ENCODE measurements at regions not wholly inside any gene's neighbourhood (a gene's known extent, or its start where the extent isn't known, plus 50 kb on each side); places are given as distances from the start of the nearest gene placed in this dataset.

GRCh38 chr4:108559911-108560310 is 60.5 kb upstream of the RPL34 start:
- TF ChIP-seq CTCF (IDR thresholded peaks at IDR 0.05; ENCODE audit: extremely low read depth in 1 of 2, insufficient read depth in 1 of 2, low read depth in 1 of 2, low read length in 2 of 2): no peak
- no peak for TF ChIP-seq EZH2 (IDR thresholded peaks at IDR 0.05; ENCODE audit: borderline replicate concordance, low read depth, low read length, severe bottlenecking)
- TF ChIP-seq POLR2AphosphoS5 (IDR thresholded peaks at IDR 0.05; ENCODE audit: insufficient read depth, low read depth, low read length): no peak
- TF ChIP-seq POLR2A (IDR thresholded peaks at IDR 0.05; ENCODE audit: low read depth, low read length): no peak
- TF ChIP-seq MAX (IDR thresholded peaks at IDR 0.05; ENCODE audit: insufficient read depth, insufficient read length): no peak
- TF ChIP-seq MYC (IDR thresholded peaks at IDR 0.05; ENCODE audit: low read depth, low read length): no peak
- TF ChIP-seq JUN (IDR thresholded peaks at IDR 0.05; ENCODE audit: borderline replicate concordance, insufficient read depth, insufficient read length, low read depth): no peak

All from endothelial cell of umbilical vein (primary cell).